K562 (cell line): ENCODE measurements at regions not wholly inside any gene's neighbourhood (a gene's known extent, or its start where the extent isn't known, plus 50 kb on each side); places are given as distances from the start of the nearest gene placed in this dataset.

ENCODE experiments used
- ATAC-seq: fragments of 200-7000 bp; cut with Tn5 transposase; 3 replicates; pipeline ENCODE4 v1.9.1; 2020; ENCODE audit warnings: moderate library complexity
- BruUV-seq: library from RNA; stranded (reverse); fragments of 400-500 nt; replicated peaks from 2 replicates; lab custom pipeline; 2021; lab: Mats Ljungman, UMichigan
- CTCF ChIA-PET: fragments of 300-600 bp; formaldehyde crosslinking; extraction: SDS; loops from one replicate; lab custom pipeline; 2021; ENCODE audit warnings: low intra/inter-chr PET ratio; lab: Yijun Ruan, JAX
- POLR2A ChIA-PET: fragments of 300-600, 350-650 bp; sonication (Branson Sonifier 250); formaldehyde crosslinking; extraction: SDS; loops from one replicate; lab custom pipeline; 2021; ENCODE audit warnings: antibody characterized with exemption, inconsistent platforms; lab: Yijun Ruan, JAX
- DNase-seq, 4 experiments: peaks; one replicate each; pipeline versions ENCODE4 v3.0.0 to v3.0.0-alpha.2; 2011 to 2018; ENCODE audit warnings: low spot score in 3 of 4, mixed read lengths in 3 of 4; ENCODE audit errors: extremely low read depth in 1 of 4
- FAIRE-seq: peaks from 2 replicates; lab custom pipeline; 2011; peaks lifted over from hg19 to GRCh38; lab: Jason Lieb, UNC
- H2AFZ ChIP-seq: 2 replicates; pipeline ENCODE4 v1.6.0; 2011; ENCODE audit warnings: low read depth, low read length, control low read depth, inconsistent platforms
- H3K27ac ChIP-seq: fragments of 200-600 bp; 3 replicates; pipeline ENCODE4 v1.8.0; 2011; ENCODE audit warnings: low read depth, mild to moderate bottlenecking, control low read depth, inconsistent platforms, low read length, moderate library complexity, mixed read lengths; ENCODE audit errors: extremely low read depth
- H3K27me3 ChIP-seq, 2 experiments: fragments of 300-600 bp in 1 of 2; 2 replicates in 1 of 2; 3 replicates in 1 of 2; pipeline versions ENCODE4 v1.6.0 to v1.8.0; 2011; ENCODE audit warnings: inconsistent platforms in 2 of 2, low read length in 2 of 2, mild to moderate bottlenecking in 1 of 2, mixed read lengths in 1 of 2, moderate library complexity in 1 of 2; ENCODE audit not compliant: control insufficient read depth in 2 of 2, insufficient read depth in 2 of 2
- H3K36me3 ChIP-seq: fragments of 300-600 bp; 3 replicates; pipeline ENCODE4 v1.8.0; 2011; ENCODE audit warnings: mild to moderate bottlenecking, low read length, inconsistent platforms; ENCODE audit not compliant: control insufficient read depth, insufficient read depth
- H3K4me1 ChIP-seq, 2 experiments: fragments of 200-600 bp in 1 of 2; replicated peaks in 1 of 2; 2 replicates in 1 of 2; 3 replicates in 1 of 2; pipeline versions ENCODE4 v1.5.1 to v1.8.0; 2011; ENCODE audit warnings: inconsistent platforms in 2 of 2, low read length in 2 of 2, mild to moderate bottlenecking in 1 of 2, mixed read lengths in 1 of 2, moderate library complexity in 1 of 2; ENCODE audit not compliant: control insufficient read depth in 2 of 2, insufficient read depth in 2 of 2
- H3K4me2 ChIP-seq: 2 replicates; pipeline ENCODE4 v1.6.1; 2011; ENCODE audit warnings: low read length, control low read depth, inconsistent platforms, mixed read lengths; ENCODE audit not compliant: insufficient read depth
- H3K4me3 ChIP-seq: fragments of 200-600 bp; sonication (generic), shearing (Covaris generic); 2 replicates; pipeline ENCODE4 v1.5.1; 2016; ENCODE audit warnings: control low read depth, inconsistent platforms
- H3K79me2 ChIP-seq: fragments of 200-600 bp; 3 replicates; pipeline ENCODE4 v1.8.0; 2011; ENCODE audit warnings: low read length, inconsistent platforms; ENCODE audit not compliant: control insufficient read depth, insufficient read depth
- H3K9ac ChIP-seq, 2 experiments: 2 replicates each; pipeline versions ENCODE4 v1.6.0 to v1.6.1; 2011; ENCODE audit warnings: low read depth in 2 of 2, low read length in 2 of 2, control low read depth in 1 of 2, inconsistent platforms in 1 of 2, mild to moderate bottlenecking in 1 of 2, mixed read lengths in 1 of 2; ENCODE audit not compliant: insufficient read depth in 1 of 2
- H3K9me1 ChIP-seq: one replicate; pipeline ENCODE4 v1.6.0; 2011; ENCODE audit warnings: inconsistent platforms, mild to moderate bottlenecking, low read length, moderate library complexity; ENCODE audit not compliant: control insufficient read depth, insufficient read depth
- H3K9me3 ChIP-seq: replicated peaks from 2 replicates; pipeline ENCODE4 v1.5.1; 2011; ENCODE audit warnings: low read depth, low read length, inconsistent platforms; ENCODE audit not compliant: control insufficient read depth, insufficient read depth
- H4K20me1 ChIP-seq: replicated peaks from 2 replicates; pipeline ENCODE4 v1.6.1; 2011; ENCODE audit warnings: low read length, inconsistent platforms, mixed read lengths; ENCODE audit not compliant: control insufficient read depth, insufficient read depth
- ATF2 ChIP-seq: sonication (generic); formaldehyde crosslinking; IDR thresholded peaks from 2 replicates; pipeline ENCODE4 v1.8.1; 2022; ENCODE audit warnings: missing genetic modification reagents
- BDP1 ChIP-seq: IDR thresholded peaks from 3 replicates; pipeline ENCODE4 v1.6.1; 2011; ENCODE audit not compliant: insufficient read length, insufficient read depth
- BRF2 ChIP-seq: IDR thresholded peaks from 3 replicates; pipeline ENCODE4 v1.6.1; 2011; ENCODE audit warnings: borderline replicate concordance, mild to moderate bottlenecking; ENCODE audit not compliant: insufficient read length, insufficient read depth
- FUS ChIP-seq: fragments of 200-400 bp; formaldehyde crosslinking; optimal IDR thresholded peaks from 2 replicates; pipeline ENCODE3; 2017; ENCODE audit warnings: low read depth, low read length
- GTF2E2 ChIP-seq: fragments of 200-800 bp; sonication (Bioruptor generic); IDR thresholded peaks from 2 replicates; pipeline ENCODE4 v1.6.1; 2016; ENCODE audit warnings: missing genetic modification characterization, missing compliant biosample characterization
- HDAC1 ChIP-seq, 2 experiments: fragments of 450-650 bp; IDR thresholded peaks; 2 replicates each; pipeline ENCODE4 v1.6.1; 2016 to 2017; ENCODE audit warnings: inconsistent platforms in 1 of 2, mild to moderate bottlenecking in 1 of 2, moderate library complexity in 1 of 2
- NBN ChIP-seq: fragments of 450-650 bp; IDR thresholded peaks from 2 replicates; pipeline ENCODE4 v1.6.1; 2016; ENCODE audit warnings: low read depth, mild to moderate bottlenecking
- NRF1 ChIP-seq, 2 experiments: fragments of 450-650 bp; IDR thresholded peaks in 1 of 2; conservative IDR thresholded peaks in 1 of 2; 2 replicates each; pipeline ENCODE4 v1.6.1; 2014; ENCODE audit warnings: mild to moderate bottlenecking in 2 of 2
- SUPT5H ChIP-seq: fragments of 450-650 bp; IDR thresholded peaks from 2 replicates; pipeline ENCODE4 v1.6.1; 2016
- WHSC1 ChIP-seq: IDR thresholded peaks from one replicate; pipeline ENCODE4 v1.6.1; 2012; ENCODE audit warnings: low read length, control low read depth, inconsistent platforms
- ZNF511 ChIP-seq: sonication (generic); formaldehyde crosslinking; IDR thresholded peaks from 2 replicates; pipeline ENCODE4 v1.8.0; 2022; ENCODE audit warnings: mild to moderate bottlenecking, missing genetic modification reagents
- in situ Hi-C: fragments of 300-500 bp; cut with MboI; formaldehyde crosslinking; loops from 4 replicates; pipeline ENCODE4 v1.15.0; 2018; ENCODE audit warnings: inconsistent platforms, mixed read lengths
- intact Hi-C: fragments of 100-400 bp; cut with micrococcal nuclease; formaldehyde crosslinking; loops from 2 replicates; pipeline ENCODE4 v1.14.2; 2022

GRCh38 chr10:109529258-109529657, 394.1 kb downstream of the XPNPEP1 start:
- in situ Hi-C loops, result no loop called here
- H3K9me3 ChIP-seq, result no peaks in the 10 kb centered on the region
- H4K20me1 ChIP-seq, result no peaks in the 10 kb centered on the region
- H2AFZ ChIP-seq, result no peak overlapping the region
- no peak for DNase-seq
- H3K9me1 ChIP-seq, result no peaks in the 10 kb centered on the region
- no peaks in the 10 kb centered on the region for H3K36me3 ChIP-seq
- H3K4me2 ChIP-seq, result no peak overlapping the region
- TF ChIP-seq GTF2E2 (tag) (no peak), FUS (no peak), WHSC1 (no peak), SUPT5H (no peak), ATF2 (CRISPR knock-in tag) (no peak), NBN (no peak), NRF1 (conservative IDR thresholded peaks at IDR 0.05 in 1 of 2, IDR thresholded peaks at IDR 0.05 in 1 of 2) (no peak), BDP1 (no peak), BRF2 (no peak), HDAC1 (IDR thresholded peaks at IDR 0.05) (no peak), ZNF511 (no peak)
- TF ChIP-seq, all 486 proteins: peak for 0
- Histone ChIP-seq H3K4me3 (no peak overlapping the region), H3K27me3 (no peaks in the 10 kb centered on the region), H3K4me1 (no peaks in the 10 kb centered on the region), H3K79me2 (no peaks in the 10 kb centered on the region), H3K27ac (no peak overlapping the region), H3K9ac (no peak overlapping the region)
- FAIRE-seq, result no peak
- ATAC-seq, result no peak
- CTCF ChIA-PET, result no interaction called here
- no TSS peak for BruUV-seq
- POLR2A ChIA-PET, result no interaction called here
- intact Hi-C loops, result no loop called here
